Mesodermal cell (in vitro differentiated cells): ENCODE measurements at regions not wholly inside any gene's neighbourhood (a gene's known extent, or its start where the extent isn't known, plus 50 kb on each side); places are given as distances from the start of the nearest gene placed in this dataset.

Source experiments
- H3K27ac ChIP-seq: 2 replicates; pipeline ENCODE4 v1.7.0; 2013; ENCODE audit warnings: mild to moderate bottlenecking, low read depth, low read length, moderate library complexity; ENCODE audit not compliant: severe bottlenecking
- H3K36me3 ChIP-seq: 2 replicates; pipeline ENCODE4 v1.7.1; 2013; ENCODE audit warnings: mild to moderate bottlenecking, low read length, moderate library complexity; ENCODE audit not compliant: control insufficient read depth, insufficient read depth
- H3K4me1 ChIP-seq: one replicate; pipeline ENCODE4 v1.7.1; 2013; ENCODE audit warnings: mild to moderate bottlenecking, low read length; ENCODE audit not compliant: insufficient read depth, control insufficient read depth, poor library complexity, severe bottlenecking
- H3K4me3 ChIP-seq: 2 replicates; pipeline ENCODE4 v1.7.0; 2013; ENCODE audit warnings: low read length, control low read depth, mild to moderate bottlenecking; ENCODE audit not compliant: insufficient read depth, poor library complexity, severe bottlenecking; ENCODE audit errors: extremely low read depth
- H3K9me3 ChIP-seq: 2 replicates; pipeline ENCODE4 v1.7.1; 2013; ENCODE audit warnings: mild to moderate bottlenecking, low read length, moderate library complexity; ENCODE audit not compliant: control insufficient read depth
- WGBS, 2 experiments: methylation state at CpG; one replicate each; pipeline ENCODE4 v1.1.5; 2013; ENCODE audit warnings: missing lambda C conversion rate in 2 of 2; ENCODE audit not compliant: insufficient coverage in 2 of 2; 5-methylcytosine and 5-hydroxymethylcytosine counted together

DNA sequence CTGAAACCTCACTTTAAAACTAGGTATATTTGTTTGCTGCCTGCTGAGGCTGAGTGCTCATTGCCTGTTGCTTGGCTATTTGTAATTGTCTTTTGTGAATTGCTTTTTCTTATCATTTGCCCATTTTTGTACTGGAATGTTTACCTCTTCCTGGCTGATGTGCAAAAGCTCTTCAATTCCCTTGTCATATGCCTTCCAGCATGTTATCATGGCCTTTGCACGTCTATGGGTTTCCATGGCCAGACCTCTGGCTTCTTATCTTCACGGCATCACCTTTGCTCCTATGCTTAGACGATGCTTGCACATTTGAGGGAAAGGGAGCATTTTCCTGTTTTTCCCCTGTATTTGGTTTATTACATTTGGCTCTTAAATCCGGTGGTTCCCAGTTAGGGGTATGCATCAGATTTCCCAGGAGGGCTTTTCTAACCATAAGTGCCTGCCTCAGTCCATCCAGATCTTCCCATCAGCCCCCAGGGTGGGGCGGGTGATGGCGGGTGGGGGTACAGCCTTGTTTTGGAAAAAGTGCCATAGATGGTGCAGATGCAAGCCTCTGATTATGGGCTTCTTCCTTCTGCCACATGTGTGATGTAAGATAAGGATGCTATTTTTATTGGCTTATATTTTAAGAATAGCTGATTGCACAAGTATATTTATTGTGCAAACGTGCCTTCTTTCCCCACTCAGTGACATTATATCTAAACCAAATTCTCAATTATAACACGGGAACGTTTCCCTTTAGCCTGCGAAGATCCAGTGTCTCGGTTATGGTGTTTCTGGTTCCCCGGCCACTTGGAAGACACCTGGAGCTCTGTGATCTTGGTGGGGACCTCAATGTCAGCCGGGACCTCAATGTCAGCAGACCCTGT is 70.6 kb upstream of the SEPTIN5 start:
- Histone ChIP-seq H3K9me3 (peaks cover 14% of the 10 kb centered on the region), H3K36me3 (no peaks in the 10 kb centered on the region), H3K4me3 (no peak overlapping the region), H3K27ac (no peak overlapping the region), H3K4me1 (no peaks in the 10 kb centered on the region)
- WGBS, 2 experiments, result 82 to 94% methylated on average over 10 of the region's 13 CpGs

DNA sequence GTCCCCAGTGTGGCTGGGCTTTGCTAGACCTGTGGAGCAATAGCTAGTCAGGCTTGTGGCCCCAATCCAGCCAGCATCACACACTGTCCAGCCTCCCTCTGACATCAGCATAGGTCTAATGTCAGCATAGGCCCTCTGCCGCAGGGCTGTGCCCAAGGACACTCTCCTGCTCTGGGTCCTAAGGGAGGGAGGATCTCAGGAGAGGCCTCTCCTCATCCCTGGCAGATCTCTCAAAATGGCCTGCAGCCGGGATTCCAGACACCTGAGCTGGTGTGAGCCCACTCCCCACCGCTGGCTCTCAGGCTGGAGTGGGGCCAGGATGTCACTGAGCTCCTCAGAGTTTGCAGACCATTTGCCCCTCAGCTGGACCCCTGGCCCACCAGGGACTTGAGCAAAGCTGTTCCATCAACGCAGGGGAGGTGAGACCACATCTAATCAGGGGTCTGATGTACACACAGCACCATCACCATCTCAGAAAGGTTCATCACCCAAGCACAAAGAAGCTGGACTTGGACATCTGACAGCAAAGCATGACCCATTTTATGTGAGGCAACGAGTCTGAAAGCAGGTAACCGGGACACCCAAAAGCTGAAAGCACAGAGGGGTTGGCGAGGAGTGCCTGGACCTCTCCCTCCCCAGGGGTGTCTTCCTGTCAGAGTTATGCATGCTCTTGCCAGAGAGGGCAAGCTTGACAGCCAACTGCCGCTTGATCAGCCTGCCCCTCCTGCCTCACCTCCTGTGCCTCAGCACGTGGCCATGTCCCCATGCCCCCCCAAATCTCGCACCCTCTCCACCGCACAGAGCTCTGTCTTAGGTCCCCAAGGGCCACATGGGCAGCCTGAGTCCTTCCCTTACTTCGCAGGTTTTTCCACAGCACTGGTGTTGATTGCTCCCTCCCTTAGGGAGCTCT is 69.7 kb upstream of the SEPTIN5 start:
- Histone ChIP-seq H3K36me3 (no peaks in the 10 kb centered on the region), H3K9me3 (peaks cover 14% of the 10 kb centered on the region), H3K4me3 (no peak overlapping the region), H3K27ac (no peak overlapping the region), H3K4me1 (no peaks in the 10 kb centered on the region)
- 81 to 85% methylated on average over 11 to 12 of the region's 12 CpGs for WGBS, 2 experiments

DNA sequence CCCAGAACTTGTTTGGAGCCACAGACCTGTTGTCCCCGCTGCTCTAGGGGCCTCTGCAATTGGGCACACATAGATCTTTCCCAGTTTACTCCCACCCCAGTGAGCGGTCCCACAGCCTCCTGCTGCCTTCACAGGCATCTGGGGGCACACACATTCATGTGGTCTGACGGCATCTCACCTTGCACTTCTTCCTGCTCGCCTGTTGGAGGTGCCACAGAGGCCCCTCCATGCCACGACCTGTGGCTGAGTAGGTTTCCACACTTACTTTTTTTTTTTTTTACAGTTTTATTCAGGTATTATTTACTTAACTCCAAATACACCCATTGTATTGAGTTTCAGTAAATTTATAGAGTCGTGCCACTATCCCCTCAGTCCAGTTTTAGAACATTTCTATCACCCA is 68.9 kb upstream of the SEPTIN5 start:
- Histone ChIP-seq H3K9me3 (peaks cover 14% of the 10 kb centered on the region), H3K4me3 (no peak overlapping the region), H3K4me1 (no peaks in the 10 kb centered on the region), H3K36me3 (no peaks in the 10 kb centered on the region), H3K27ac (no peak overlapping the region)
- 81 to 82% methylated on average over 5 to 6 of the region's 6 CpGs for WGBS, 2 experiments

DNA sequence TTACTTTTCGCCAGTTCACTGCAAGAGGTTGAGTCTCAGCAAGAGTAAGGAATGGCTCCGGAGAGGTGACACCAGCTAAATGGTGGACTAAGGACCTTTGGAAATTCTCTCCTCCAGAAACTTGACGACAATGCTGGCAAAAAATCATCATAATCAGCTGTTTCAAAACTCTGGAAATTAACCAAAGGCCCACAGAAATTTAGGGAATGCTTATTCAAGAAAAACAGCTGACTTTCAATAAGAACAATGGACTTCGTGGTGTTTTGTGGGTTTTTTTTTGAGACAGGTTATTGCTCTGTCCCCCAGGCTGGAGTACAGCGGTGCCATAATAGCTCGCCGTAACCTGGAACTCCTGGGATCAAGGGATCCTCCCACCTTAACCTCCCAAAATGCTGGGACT is 68.4 kb upstream of the SEPTIN5 start:
- Histone ChIP-seq H3K27ac (no peak overlapping the region), H3K4me3 (no peak overlapping the region), H3K36me3 (no peaks in the 10 kb centered on the region), H3K4me1 (no peaks in the 10 kb centered on the region), H3K9me3 (peaks cover 14% of the 10 kb centered on the region)
- 89 to 92% methylated on average over 5 to 7 of the region's 7 CpGs for WGBS, 2 experiments

DNA sequence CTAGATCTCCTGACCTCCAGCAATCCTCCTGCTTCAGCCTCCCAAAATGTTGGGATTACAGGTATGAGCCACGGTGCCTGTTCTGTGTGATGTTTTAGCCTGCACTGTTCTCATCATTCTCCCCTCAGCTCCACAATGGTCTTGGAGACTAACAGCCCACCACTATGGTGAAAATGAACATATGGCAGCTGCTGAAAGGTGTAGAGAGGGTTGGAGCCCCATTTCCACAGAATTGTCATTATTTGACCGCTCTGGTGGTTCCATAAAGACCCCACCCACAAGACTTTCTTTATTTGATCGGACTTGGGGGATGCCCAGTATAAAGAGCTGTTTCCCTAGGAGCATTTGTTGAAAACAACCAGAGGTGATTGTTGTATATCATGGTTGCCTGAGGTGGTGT is 67.9 kb upstream of the SEPTIN5 start:
- Histone ChIP-seq H3K27ac (no peak overlapping the region), H3K4me3 (no peak overlapping the region), H3K9me3 (peaks cover 14% of the 10 kb centered on the region), H3K4me1 (no peaks in the 10 kb centered on the region), H3K36me3 (no peaks in the 10 kb centered on the region)
- WGBS, 2 experiments, result no CpG with 5 or more reads among the region's 3 CpGs

DNA sequence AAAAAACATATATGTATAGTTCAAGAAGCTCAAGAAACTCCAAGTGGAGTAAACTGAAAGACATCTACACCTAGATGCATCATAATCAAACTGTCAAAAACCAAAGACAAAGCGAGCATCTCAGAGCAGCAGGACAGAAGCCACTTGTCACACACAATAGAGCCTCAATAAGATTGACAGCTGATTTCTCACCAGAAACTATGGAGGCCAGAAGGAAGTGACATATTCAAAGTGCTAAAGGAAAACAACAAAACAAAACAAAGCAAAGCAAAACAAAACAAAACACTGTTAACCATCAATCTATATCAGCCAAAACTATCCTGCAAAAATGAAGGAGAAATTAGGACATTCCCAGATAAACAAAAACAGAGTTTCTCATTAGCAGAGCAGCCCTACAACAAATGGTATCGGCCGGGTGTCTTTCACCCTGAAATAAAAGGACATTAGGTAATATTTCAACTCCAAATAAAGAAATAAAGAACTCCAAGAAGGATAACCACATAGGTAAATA is 65.8 kb upstream of the SEPTIN5 start:
- WGBS, 2 experiments, result 67% methylated on average over 1 of the region's 3 CpGs; no CpG with 5 or more reads in 1 of the 2 experiments
- H3K9me3 ChIP-seq, result peaks cover 14% of the 10 kb centered on the region
- H3K27ac ChIP-seq, result no peak overlapping the region
- H3K4me3 ChIP-seq, result no peak overlapping the region
- no peaks in the 10 kb centered on the region for H3K4me1 ChIP-seq
- no peaks in the 10 kb centered on the region for H3K36me3 ChIP-seq

DNA sequence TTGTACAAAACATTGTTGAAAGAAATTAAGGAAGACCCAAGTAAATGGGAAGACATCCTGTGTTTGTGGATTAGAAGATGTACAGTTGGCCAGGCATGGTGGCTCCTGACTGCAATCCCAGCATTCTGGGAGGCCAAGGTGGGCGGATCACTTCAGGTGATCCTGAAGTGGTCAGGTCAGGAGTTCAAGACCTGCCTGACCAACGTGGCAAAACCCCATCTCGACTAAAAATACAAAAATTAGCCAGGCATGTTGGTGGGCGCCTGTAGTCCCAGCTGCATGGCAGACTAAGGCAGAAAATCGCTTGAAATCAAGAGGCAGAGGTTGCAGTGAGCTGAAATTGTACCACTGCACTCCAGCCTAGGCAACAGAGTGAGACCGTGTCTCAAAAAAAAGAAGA is 62.0 kb upstream of the SEPTIN5 start:
- H3K4me3 ChIP-seq, result no peak overlapping the region
- H3K36me3 ChIP-seq, result no peaks in the 10 kb centered on the region
- no peaks in the 10 kb centered on the region for H3K4me1 ChIP-seq
- 80 to 83% methylated on average over 5 of the region's 6 CpGs for WGBS, 2 experiments
- H3K9me3 ChIP-seq, result peaks cover 7% of the 10 kb centered on the region
- no peak overlapping the region for H3K27ac ChIP-seq

DNA sequence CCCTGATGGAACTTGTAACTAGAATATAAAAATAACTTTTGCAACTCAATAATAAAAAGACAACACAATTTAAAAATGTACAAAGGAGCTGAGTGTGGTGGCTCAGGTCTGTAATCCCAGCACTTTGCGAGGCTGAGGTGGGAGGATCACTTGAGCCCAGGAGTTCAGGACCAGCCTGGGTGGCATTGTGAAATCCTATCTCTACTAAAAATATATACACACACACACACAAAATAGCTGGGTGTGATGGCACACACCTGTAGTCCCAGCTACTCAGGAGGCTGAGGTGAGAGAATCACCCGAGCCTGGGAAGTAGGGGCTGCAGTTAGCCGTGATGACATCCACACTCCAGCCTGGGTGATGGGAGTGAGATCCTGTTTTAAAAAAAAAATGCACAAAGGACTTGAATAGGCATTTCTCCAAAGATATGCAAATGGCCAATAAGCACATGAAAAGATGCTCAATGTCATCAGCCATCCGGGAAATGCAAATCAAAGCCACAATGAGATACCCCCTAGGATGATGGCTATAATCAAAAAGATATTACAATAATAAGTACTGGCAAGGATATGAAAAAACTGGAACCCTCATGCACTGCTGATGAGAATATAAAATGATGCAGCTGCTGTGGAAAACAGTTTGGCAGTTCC is 59.8 kb upstream of the SEPTIN5 start:
- WGBS, 2 experiments, result 38 to 67% methylated on average over 1 to 3 of the region's 4 CpGs
- H3K36me3 ChIP-seq, result no peaks in the 10 kb centered on the region
- no peaks in the 10 kb centered on the region for H3K4me1 ChIP-seq
- H3K27ac ChIP-seq, result no peak overlapping the region
- no peaks in the 10 kb centered on the region for H3K9me3 ChIP-seq
- H3K4me3 ChIP-seq, result no peak overlapping the region

DNA sequence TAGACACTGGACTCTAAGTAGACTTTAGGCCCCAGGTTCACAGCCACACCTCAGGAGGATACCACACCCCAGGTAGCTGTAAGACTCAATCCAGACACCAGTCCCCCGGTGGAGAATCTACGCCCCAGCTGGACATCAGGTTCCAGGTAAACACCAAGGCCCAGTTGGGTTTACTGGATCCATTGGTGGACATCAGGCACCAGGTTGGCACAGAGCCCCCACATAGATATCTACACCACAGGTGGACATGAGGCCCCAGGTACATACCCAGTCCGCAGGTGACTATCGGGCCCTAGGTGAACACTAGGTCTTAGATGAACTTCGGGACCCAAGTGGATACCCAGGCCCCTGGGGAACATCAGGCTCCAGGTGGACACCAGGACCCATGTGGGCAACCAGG is 58.9 kb upstream of the SEPTIN5 start:
- no peaks in the 10 kb centered on the region for H3K4me1 ChIP-seq
- WGBS, 2 experiments, result 70 to 73% methylated on average over 4 to 5 of the region's 5 CpGs
- no peaks in the 10 kb centered on the region for H3K36me3 ChIP-seq
- no peaks in the 10 kb centered on the region for H3K9me3 ChIP-seq
- no peak overlapping the region for H3K27ac ChIP-seq
- H3K4me3 ChIP-seq, result no peak overlapping the region

DNA sequence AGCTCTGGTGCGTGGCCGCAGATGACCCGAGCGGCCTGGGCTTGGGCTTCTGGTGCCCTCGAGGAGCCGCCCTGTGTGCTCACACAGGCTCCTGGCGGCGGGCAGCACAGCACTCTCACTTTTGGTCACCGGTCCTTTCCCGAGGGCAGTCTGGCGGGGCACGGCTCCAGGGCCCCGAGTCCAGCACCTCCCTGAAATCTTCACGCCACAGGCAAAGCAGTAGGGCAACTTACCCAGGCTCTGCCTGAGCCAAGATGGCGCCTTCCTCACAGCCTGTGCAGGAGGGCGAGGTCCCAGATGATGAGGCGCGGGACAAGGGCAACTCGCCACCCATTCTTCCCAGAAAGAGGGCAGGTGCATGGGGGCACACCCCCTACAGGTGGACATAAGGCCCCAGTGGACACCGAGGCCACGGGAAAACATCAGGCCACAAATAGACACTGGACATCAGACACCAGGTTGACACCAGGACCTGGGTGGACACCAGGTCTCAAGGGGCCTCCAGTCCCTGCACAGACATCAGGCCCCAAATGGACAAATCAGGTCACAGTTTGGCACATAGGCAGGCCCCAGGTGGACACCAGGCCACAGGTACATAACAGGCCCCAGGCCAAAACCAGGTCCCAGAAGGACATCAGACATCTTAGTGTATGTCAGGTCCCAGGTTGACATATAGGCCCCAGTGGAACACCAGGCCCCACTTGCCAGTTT is 57.6 kb upstream of the SEPTIN5 start:
- H3K27ac ChIP-seq, result no peak overlapping the region
- no peaks in the 10 kb centered on the region for H3K9me3 ChIP-seq
- WGBS, 2 experiments, result 96 to 97% methylated on average over 13 to 21 of the region's 21 CpGs
- no peak overlapping the region for H3K4me3 ChIP-seq
- no peaks in the 10 kb centered on the region for H3K36me3 ChIP-seq
- no peaks in the 10 kb centered on the region for H3K4me1 ChIP-seq
